ENCODE measurements at regions not wholly inside any gene's neighbourhood (a gene's known extent, or its start where the extent isn't known, plus 50 kb on each side); places are given as distances from the start of the nearest gene placed in this dataset.

- no peak overlapping the region for H3K9ac ChIP-seq (ENCODE audit: low read depth, low read length)
- no peaks in the 10 kb centered on the region for H3K36me3 ChIP-seq (ENCODE audit: insufficient read depth, low read length)
- H3K4me1 ChIP-seq (ENCODE audit: insufficient read depth, low read length), result no peaks in the 10 kb centered on the region
- H3K9me3 ChIP-seq (ENCODE audit: control insufficient read depth, insufficient read depth, low read length), result no peaks in the 10 kb centered on the region
Observed at GRCh38 chr11:19326499-19326898, 85.8 kb upstream of the E2F8 start.

- Histone ChIP-seq H3K4me1 (ENCODE audit: insufficient read depth, low read length) (no peaks in the 10 kb centered on the region), H3K36me3 (ENCODE audit: insufficient read depth, low read length) (no peaks in the 10 kb centered on the region), H3K9me3 (ENCODE audit: control insufficient read depth, insufficient read depth, low read length) (no peaks in the 10 kb centered on the region), H3K9ac (ENCODE audit: low read depth, low read length) (no peak overlapping the region)
Observed at GRCh38 chr11:19323502-19323901, 82.8 kb upstream of the E2F8 start.

DNA sequence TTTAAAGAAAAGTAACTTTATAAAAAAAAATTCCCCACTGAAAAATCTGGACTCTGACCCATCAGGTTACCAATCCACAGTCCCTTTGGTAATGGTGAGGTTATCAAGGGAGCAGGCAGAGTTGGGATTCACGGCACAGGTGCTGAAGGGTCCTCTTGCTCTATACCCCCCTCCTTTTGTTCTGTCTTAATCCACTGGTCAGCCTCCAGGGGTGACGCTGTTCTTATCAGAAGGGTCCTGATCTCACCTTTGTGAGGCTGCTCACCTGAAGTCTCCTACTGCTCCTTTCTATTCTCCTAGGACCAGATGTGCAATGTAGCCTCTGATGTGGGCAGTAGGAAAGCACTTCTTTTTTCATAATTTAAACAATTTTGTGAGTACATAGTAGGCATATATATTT, 80.6 kb upstream of the E2F8 start:
- no peaks in the 10 kb centered on the region for H3K9me3 ChIP-seq (ENCODE audit: control insufficient read depth, insufficient read depth, low read length)
- no peaks in the 10 kb centered on the region for H3K4me1 ChIP-seq (ENCODE audit: insufficient read depth, low read length)
- H3K36me3 ChIP-seq (ENCODE audit: insufficient read depth, low read length), result no peaks in the 10 kb centered on the region
- no peak overlapping the region for H3K9ac ChIP-seq (ENCODE audit: low read depth, low read length)

GRCh38 chr11:19320827-19321226, 80.1 kb upstream of the E2F8 start:
- no peaks in the 10 kb centered on the region for H3K36me3 ChIP-seq (ENCODE audit: insufficient read depth, low read length)
- H3K9me3 ChIP-seq (ENCODE audit: control insufficient read depth, insufficient read depth, low read length), result no peaks in the 10 kb centered on the region
- H3K4me1 ChIP-seq (ENCODE audit: insufficient read depth, low read length), result no peaks in the 10 kb centered on the region
- H3K9ac ChIP-seq (ENCODE audit: low read depth, low read length), result no peak overlapping the region

DNA sequence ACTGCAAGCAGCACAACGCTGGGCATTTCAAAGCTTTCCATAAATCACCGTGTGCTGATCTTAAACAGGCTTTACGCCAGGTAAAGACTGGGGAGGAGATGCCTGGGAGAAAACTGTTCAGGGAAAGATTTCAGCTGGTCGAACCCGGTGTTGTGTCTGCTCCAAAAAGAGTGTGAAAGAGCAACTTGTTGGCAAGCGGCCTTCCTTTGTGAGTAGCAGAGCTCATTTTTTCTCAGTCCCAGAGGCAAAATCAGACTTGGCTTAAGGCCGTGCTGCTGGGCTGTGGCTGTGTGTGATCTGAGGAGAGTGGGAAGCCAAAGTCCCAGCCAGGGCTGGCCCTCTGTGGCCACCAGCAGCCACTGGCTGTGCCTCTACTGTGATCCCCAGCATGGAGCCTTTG, 75.7 kb upstream of the E2F8 start:
- H3K36me3 ChIP-seq (ENCODE audit: insufficient read depth, low read length), result no peaks in the 10 kb centered on the region
- no peaks in the 10 kb centered on the region for H3K9me3 ChIP-seq (ENCODE audit: control insufficient read depth, insufficient read depth, low read length)
- no peak overlapping the region for H3K9ac ChIP-seq (ENCODE audit: low read depth, low read length)
- no peaks in the 10 kb centered on the region for H3K4me1 ChIP-seq (ENCODE audit: insufficient read depth, low read length)

DNA sequence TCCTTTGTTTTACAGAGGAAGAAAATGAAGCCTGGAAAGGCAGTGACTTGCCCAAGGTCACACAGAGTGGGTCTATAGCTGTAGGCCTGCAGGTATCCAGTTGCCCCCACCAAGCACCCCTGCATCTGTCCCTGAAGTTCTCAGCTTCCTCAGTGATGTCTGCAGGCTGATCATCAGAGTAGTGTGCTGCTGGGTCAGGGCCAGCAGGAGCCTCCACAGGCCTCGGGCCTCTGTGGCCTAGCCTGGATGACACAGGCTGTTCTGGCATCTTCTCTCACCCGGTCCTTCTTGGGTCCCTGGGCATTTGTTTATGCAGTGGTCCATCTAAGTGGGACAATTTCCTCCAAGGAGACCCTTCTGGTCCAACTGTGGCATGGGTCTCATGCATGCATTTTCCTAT, 74.8 kb upstream of the E2F8 start:
- Histone ChIP-seq H3K36me3 (ENCODE audit: insufficient read depth, low read length) (no peaks in the 10 kb centered on the region), H3K9ac (ENCODE audit: low read depth, low read length) (no peak overlapping the region), H3K4me1 (ENCODE audit: insufficient read depth, low read length) (no peaks in the 10 kb centered on the region), H3K9me3 (ENCODE audit: control insufficient read depth, insufficient read depth, low read length) (no peaks in the 10 kb centered on the region)

DNA sequence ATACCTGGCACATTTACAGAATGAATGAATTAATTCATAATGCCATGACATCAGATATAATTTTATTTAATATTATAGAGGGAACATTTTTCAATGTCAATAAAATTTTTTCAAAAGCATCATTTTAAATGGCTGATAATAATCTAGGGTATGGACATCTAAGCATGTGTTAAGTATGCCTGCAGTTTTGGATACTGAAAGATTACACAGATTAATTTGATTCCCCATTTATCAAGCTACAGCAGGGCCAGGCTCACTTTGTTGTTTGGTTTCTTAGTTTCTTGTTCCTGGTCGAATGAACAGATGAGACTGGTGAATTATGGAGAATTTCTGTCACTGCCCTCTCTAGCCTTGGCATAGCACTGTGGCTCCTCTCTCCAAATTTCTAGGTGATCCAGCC, 72.4 kb upstream of the E2F8 start:
- Histone ChIP-seq H3K4me1 (ENCODE audit: insufficient read depth, low read length) (no peaks in the 10 kb centered on the region), H3K9me3 (ENCODE audit: control insufficient read depth, insufficient read depth, low read length) (no peaks in the 10 kb centered on the region), H3K9ac (ENCODE audit: low read depth, low read length) (no peak overlapping the region), H3K36me3 (ENCODE audit: insufficient read depth, low read length) (no peaks in the 10 kb centered on the region)

- no peak overlapping the region for H3K9ac ChIP-seq (ENCODE audit: low read depth, low read length)
- no peaks in the 10 kb centered on the region for H3K4me1 ChIP-seq (ENCODE audit: insufficient read depth, low read length)
- no peaks in the 10 kb centered on the region for H3K9me3 ChIP-seq (ENCODE audit: control insufficient read depth, insufficient read depth, low read length)
- no peaks in the 10 kb centered on the region for H3K36me3 ChIP-seq (ENCODE audit: insufficient read depth, low read length)
Observed at GRCh38 chr11:19311308-19312030, 70.7 kb upstream of the E2F8 start.

GRCh38 chr11:19307498-19307897, 66.8 kb upstream of the E2F8 start:
- no peak overlapping the region for H3K9ac ChIP-seq (ENCODE audit: low read depth, low read length)
- H3K36me3 ChIP-seq (ENCODE audit: insufficient read depth, low read length), result no peaks in the 10 kb centered on the region
- no peaks in the 10 kb centered on the region for H3K4me1 ChIP-seq (ENCODE audit: insufficient read depth, low read length)
- no peaks in the 10 kb centered on the region for H3K9me3 ChIP-seq (ENCODE audit: control insufficient read depth, insufficient read depth, low read length)

GRCh38 chr11:19306179-19306944, 65.6 kb upstream of the E2F8 start:
- H3K4me1 ChIP-seq (ENCODE audit: insufficient read depth, low read length), result no peaks in the 10 kb centered on the region
- no peaks in the 10 kb centered on the region for H3K36me3 ChIP-seq (ENCODE audit: insufficient read depth, low read length)
- H3K9me3 ChIP-seq (ENCODE audit: control insufficient read depth, insufficient read depth, low read length), result no peaks in the 10 kb centered on the region
- no peak overlapping the region for H3K9ac ChIP-seq (ENCODE audit: low read depth, low read length)

DNA sequence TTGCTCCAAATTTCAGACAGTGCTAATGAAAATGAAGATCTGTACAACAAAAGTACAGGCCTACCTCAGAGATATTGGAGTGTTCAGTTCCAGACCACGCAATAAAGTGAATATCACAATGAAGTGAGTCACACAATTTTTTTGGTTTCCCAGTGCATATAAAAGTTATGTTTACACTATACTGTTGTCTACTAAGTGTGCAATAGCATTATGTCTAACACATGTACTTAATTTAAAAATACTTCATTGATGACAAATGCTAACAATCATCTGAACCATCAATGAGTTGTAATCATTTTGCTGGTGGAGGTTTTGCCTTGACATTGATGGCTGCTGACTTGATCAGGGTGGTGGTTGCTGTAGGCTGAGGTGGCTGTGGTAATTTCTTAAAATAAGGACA, 60.6 kb upstream of the E2F8 start:
- no peaks in the 10 kb centered on the region for H3K9me3 ChIP-seq (ENCODE audit: control insufficient read depth, insufficient read depth, low read length)

GRCh38 chr11:19294444-19294843, 53.7 kb upstream of the E2F8 start:
- Histone ChIP-seq H3K9ac (ENCODE audit: low read depth, low read length) (no peak overlapping the region), H3K9me3 (ENCODE audit: control insufficient read depth, insufficient read depth, low read length) (no peaks in the 10 kb centered on the region), H3K36me3 (ENCODE audit: insufficient read depth, low read length) (no peaks in the 10 kb centered on the region), H3K4me1 (ENCODE audit: insufficient read depth, low read length) (no peaks in the 10 kb centered on the region)

More for the DNA sequence above, 60.6 kb upstream of the E2F8 start:
- Histone ChIP-seq H3K9ac (ENCODE audit: low read depth, low read length) (no peak overlapping the region), H3K36me3 (ENCODE audit: insufficient read depth, low read length) (no peaks in the 10 kb centered on the region), H3K4me1 (ENCODE audit: insufficient read depth, low read length) (no peaks in the 10 kb centered on the region)

DNA sequence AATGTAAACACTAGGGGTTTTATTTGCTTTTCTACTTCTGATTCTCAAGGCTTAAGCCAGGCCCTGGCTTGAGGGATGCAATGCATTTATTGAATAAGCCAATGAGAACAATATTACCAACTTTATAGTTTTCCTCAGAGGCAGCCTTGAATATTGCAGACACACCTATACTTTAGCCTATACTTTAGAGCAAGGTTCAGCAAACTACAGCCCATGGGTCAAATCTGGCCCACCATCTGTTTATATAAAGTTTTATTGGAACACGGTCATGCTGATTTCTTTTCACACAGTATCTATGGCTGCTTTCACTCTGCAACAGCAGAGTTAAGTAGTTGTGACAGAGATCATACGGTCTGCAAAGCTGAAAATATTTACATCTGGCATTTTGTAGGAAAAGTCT, 50.3 kb upstream of the E2F8 start:
- Histone ChIP-seq H3K4me1 (ENCODE audit: insufficient read depth, low read length) (no peaks in the 10 kb centered on the region), H3K9me3 (ENCODE audit: control insufficient read depth, insufficient read depth, low read length) (no peaks in the 10 kb centered on the region), H3K9ac (ENCODE audit: low read depth, low read length) (no peak overlapping the region), H3K36me3 (ENCODE audit: insufficient read depth, low read length) (no peaks in the 10 kb centered on the region)

Data from ES-I3 (cell line).